Upper lobe of left lung (tissue), 6 donors: ENCODE measurements at regions not wholly inside any gene's neighbourhood (a gene's known extent, or its start where the extent isn't known, plus 50 kb on each side); places are given as distances from the start of the nearest gene placed in this dataset.

ENCODE experiments used
- ATAC-seq, 2 donors: fragments of 200-7000 bp; cut with Tn5 transposase; one replicate each; pipeline ENCODE4 v1.9.1; 2022; ENCODE audit warnings: mild to moderate bottlenecking in 2 of 2, moderate library complexity in 2 of 2; ENCODE audit not compliant: low FRiP score in 2 of 2
- DNase-seq, 2 donors: peaks; one replicate each; pipeline ENCODE4 v3.0.0-alpha.2; 2019 to 2020
- H3K27ac ChIP-seq, 4 donors: fragments of 200-600 bp; sonication (generic); one replicate each; pipeline ENCODE4 v1.5.1; 2016 to 2019
- H3K27me3 ChIP-seq, 4 donors: fragments of 200-600 bp; sonication (generic); one replicate each; pipeline ENCODE4 v1.5.1; 2017 to 2019
- H3K36me3 ChIP-seq, 4 donors: fragments of 200-600 bp; sonication (generic); one replicate each; pipeline ENCODE4 v1.5.1; 2016 to 2019
- H3K4me1 ChIP-seq, 4 donors: fragments of 200-600 bp; sonication (generic); one replicate each; pipeline ENCODE4 v1.5.1; 2018 to 2019
- H3K4me3 ChIP-seq, 4 donors: fragments of 200-600 bp; sonication (generic); one replicate each; pipeline ENCODE4 v1.5.1; 2017 to 2019; ENCODE audit warnings: mild to moderate bottlenecking in 2 of 4, moderate library complexity in 1 of 4
- H3K9me3 ChIP-seq, 4 donors: fragments of 200-600 bp; sonication (generic); one replicate each; pipeline ENCODE4 v1.5.1; 2018 to 2019
- CTCF ChIP-seq, 6 experiments: fragments of 450-650 bp in 4 of 6; fragments of 200-600 bp in 2 of 6; sonication (generic) in 2 of 6; IDR thresholded peaks; one replicate each; pipeline ENCODE4 v1.5.1; 2016 to 2019; ENCODE audit warnings: antibody characterized with exemption in 6 of 6
- EP300 ChIP-seq, 4 donors: sonication (generic); formaldehyde crosslinking; IDR thresholded peaks; one replicate each; pipeline ENCODE4 v1.5.1; 2017; ENCODE audit warnings: antibody characterized with exemption in 4 of 4, control low read depth in 2 of 4
- POLR2A ChIP-seq, 4 donors: fragments of 450-650 bp; IDR thresholded peaks; one replicate each; pipeline ENCODE4 v1.5.1; 2016 to 2017; ENCODE audit warnings: antibody characterized with exemption in 4 of 4, mild to moderate bottlenecking in 2 of 4
- POLR2AphosphoS5 ChIP-seq, 2 donors: sonication (generic); formaldehyde crosslinking; IDR thresholded peaks; one replicate each; pipeline ENCODE4 v1.5.1; 2017; ENCODE audit warnings: antibody characterized with exemption in 2 of 2
- WGBS, 2 donors: methylation state at CpG; one replicate each; pipeline ENCODE4 v1.1.5; 2017 to 2018; 5-methylcytosine and 5-hydroxymethylcytosine counted together
- donor health status: DM: no; HTN: no; CAD: no; lungs with moderate emphysema.
- donor health status: DM: no; HTN: yes; CAD: no; lungs with severe emphysema.

GRCh38 chr5:21097661-21098060 is 1109.7 kb upstream of the CDH18 start:
- ATAC-seq (no peak), DNase-seq (no peak)
- 63 to 75% methylated on average over 1 of the region's 1 CpG for WGBS, 2 donors

GRCh38 chr5:21094619-21095018 is 1106.6 kb upstream of the CDH18 start:
- Histone ChIP-seq H3K9me3 (no peaks in the 10 kb centered on the region), H3K27me3 (no peaks in the 10 kb centered on the region), H3K27ac (no peak overlapping the region), H3K4me1 (no peaks in the 10 kb centered on the region), H3K4me3 (no peak overlapping the region), H3K36me3 (no peaks in the 10 kb centered on the region)
- WGBS, 2 donors: 79 to 84% methylated on average over 2 of the region's 2 CpGs
- ATAC-seq (no peak), DNase-seq (no peak)
- TF ChIP-seq POLR2AphosphoS5 (IDR thresholded peaks at IDR 0.05) (no peak), POLR2A (IDR thresholded peaks at IDR 0.05) (no peak), EP300 (IDR thresholded peaks at IDR 0.05) (no peak), CTCF (IDR thresholded peaks at IDR 0.05) (no peak)

More at GRCh38 chr5:21097661-21098060, 1109.7 kb upstream of the CDH18 start:
- no peak for TF ChIP-seq CTCF (IDR thresholded peaks at IDR 0.05)
- no peak for TF ChIP-seq POLR2A (IDR thresholded peaks at IDR 0.05)
- no peak for TF ChIP-seq POLR2AphosphoS5 (IDR thresholded peaks at IDR 0.05)
- TF ChIP-seq EP300 (IDR thresholded peaks at IDR 0.05): no peak
- no peak overlapping the region for H3K27ac ChIP-seq
- no peaks in the 10 kb centered on the region for H3K27me3 ChIP-seq
- H3K4me3 ChIP-seq: no peak overlapping the region
- no peaks in the 10 kb centered on the region for H3K36me3 ChIP-seq
- no peaks in the 10 kb centered on the region for H3K4me1 ChIP-seq
- no peaks in the 10 kb centered on the region for H3K9me3 ChIP-seq

- DNase-seq (no peak), ATAC-seq (no peak)
- H3K9me3 ChIP-seq: peaks cover 0 to 7% (median 0%) of the 10 kb centered on the region in 4 donors
- no peak overlapping the region for H3K4me3 ChIP-seq
- 67 to 82% methylated on average over 1 of the region's 1 CpG for WGBS, 2 donors
- H3K36me3 ChIP-seq: no peaks in the 10 kb centered on the region
- H3K27me3 ChIP-seq: no peaks in the 10 kb centered on the region
- no peak for TF ChIP-seq POLR2A (IDR thresholded peaks at IDR 0.05)
- TF ChIP-seq CTCF (IDR thresholded peaks at IDR 0.05): no peak
- TF ChIP-seq POLR2AphosphoS5 (IDR thresholded peaks at IDR 0.05): no peak
- TF ChIP-seq EP300 (IDR thresholded peaks at IDR 0.05): no peak
- no peaks in the 10 kb centered on the region for H3K4me1 ChIP-seq
- H3K27ac ChIP-seq: no peak overlapping the region
Observed at GRCh38 chr5:21087766-21088165, 1099.8 kb upstream of the CDH18 start.

GRCh38 chr5:21085791-21086190 is 1097.8 kb upstream of the CDH18 start:
- WGBS, 2 donors: 48 to 60% methylated on average over 2 of the region's 2 CpGs
- TF ChIP-seq POLR2AphosphoS5 (IDR thresholded peaks at IDR 0.05) (no peak), POLR2A (IDR thresholded peaks at IDR 0.05) (no peak)

GRCh38 chr5:21071986-21072385 is 1084.0 kb upstream of the CDH18 start:
- ATAC-seq: no peak
- TF ChIP-seq EP300 (IDR thresholded peaks at IDR 0.05): no peak
- TF ChIP-seq CTCF (IDR thresholded peaks at IDR 0.05): no peak
- Histone ChIP-seq H3K4me1 (no peaks in the 10 kb centered on the region), H3K4me3 (no peak overlapping the region), H3K9me3 (no peaks in the 10 kb centered on the region), H3K27ac (no peak overlapping the region), H3K36me3 (no peaks in the 10 kb centered on the region), H3K27me3 (no peaks in the 10 kb centered on the region)
- 83 to 84% methylated on average over 5 of the region's 5 CpGs for WGBS, 2 donors
- DNase-seq: no peak

More at GRCh38 chr5:21085791-21086190, 1097.8 kb upstream of the CDH18 start:
- Histone ChIP-seq H3K9me3 (peaks cover 0 to 7% (median 0%) of the 10 kb centered on the region in 4 donors), H3K27ac (no peak overlapping the region), H3K4me3 (no peak overlapping the region), H3K4me1 (no peaks in the 10 kb centered on the region), H3K36me3 (no peaks in the 10 kb centered on the region), H3K27me3 (no peaks in the 10 kb centered on the region)
- DNase-seq (no peak), ATAC-seq (no peak)
